Adrenal gland (tissue), 5 donors: ENCODE measurements at regions not wholly inside any gene's neighbourhood (a gene's known extent, or its start where the extent isn't known, plus 50 kb on each side); places are given as distances from the start of the nearest gene placed in this dataset.

Experiments used
- POLR2A ChIP-seq, 2 donors: fragments of 450-650 bp; IDR thresholded peaks; one replicate each; pipeline ENCODE4 v1.6.1; 2017; ENCODE audit warnings: antibody characterized with exemption in 2 of 2, mild to moderate bottlenecking in 2 of 2, moderate library complexity in 1 of 2
- TF ChIP-seq, protein P1 (sequence below), 6 experiments: fragments of 450-650 bp in 4 of 6; fragments of 200-600 bp in 2 of 6; sonication (generic) in 1 of 6; IDR thresholded peaks; 1 replicate in 5 of 6; 2 replicates in 1 of 6; pipeline versions ENCODE4 v1.5.1 to v1.8.0; 2016 to 2021; ENCODE audit warnings: antibody characterized with exemption in 6 of 6, mild to moderate bottlenecking in 2 of 6, moderate library complexity in 1 of 6
- donor health status: DM: no; HTN: no; CAD: no.

GRCh38 chr5:122584411-122585300 lies 190.2 kb upstream of the SNX2 start:
- no peak for TF ChIP-seq POLR2A (IDR thresholded peaks at IDR 0.05)
- TF ChIP-seq, protein P1, sequence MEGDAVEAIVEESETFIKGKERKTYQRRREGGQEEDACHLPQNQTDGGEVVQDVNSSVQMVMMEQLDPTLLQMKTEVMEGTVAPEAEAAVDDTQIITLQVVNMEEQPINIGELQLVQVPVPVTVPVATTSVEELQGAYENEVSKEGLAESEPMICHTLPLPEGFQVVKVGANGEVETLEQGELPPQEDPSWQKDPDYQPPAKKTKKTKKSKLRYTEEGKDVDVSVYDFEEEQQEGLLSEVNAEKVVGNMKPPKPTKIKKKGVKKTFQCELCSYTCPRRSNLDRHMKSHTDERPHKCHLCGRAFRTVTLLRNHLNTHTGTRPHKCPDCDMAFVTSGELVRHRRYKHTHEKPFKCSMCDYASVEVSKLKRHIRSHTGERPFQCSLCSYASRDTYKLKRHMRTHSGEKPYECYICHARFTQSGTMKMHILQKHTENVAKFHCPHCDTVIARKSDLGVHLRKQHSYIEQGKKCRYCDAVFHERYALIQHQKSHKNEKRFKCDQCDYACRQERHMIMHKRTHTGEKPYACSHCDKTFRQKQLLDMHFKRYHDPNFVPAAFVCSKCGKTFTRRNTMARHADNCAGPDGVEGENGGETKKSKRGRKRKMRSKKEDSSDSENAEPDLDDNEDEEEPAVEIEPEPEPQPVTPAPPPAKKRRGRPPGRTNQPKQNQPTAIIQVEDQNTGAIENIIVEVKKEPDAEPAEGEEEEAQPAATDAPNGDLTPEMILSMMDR (IDR thresholded peaks at IDR 0.05): no peak
